Transverse colon (tissue), 4 donors: ENCODE measurements at regions not wholly inside any gene's neighbourhood (a gene's known extent, or its start where the extent isn't known, plus 50 kb on each side); places are given as distances from the start of the nearest gene placed in this dataset.

Experiments
- EP300 ChIP-seq: sonication (generic); formaldehyde crosslinking; IDR thresholded peaks from one replicate; pipeline ENCODE4 v1.6.1; 2017; ENCODE audit warnings: antibody characterized with exemption, low read depth
- POLR2A ChIP-seq: fragments of 450-650 bp; IDR thresholded peaks from one replicate; pipeline ENCODE4 v1.6.1; 2016; ENCODE audit warnings: antibody characterized with exemption, mild to moderate bottlenecking, moderate library complexity
- POLR2AphosphoS5 ChIP-seq, 3 donors: sonication (generic); formaldehyde crosslinking; IDR thresholded peaks; one replicate each; pipeline ENCODE4 v1.6.1; 2016; ENCODE audit warnings: antibody characterized with exemption in 3 of 3
- TF ChIP-seq, protein P1 (sequence below), 5 experiments: fragments of 200-600 bp in 3 of 5; fragments of 450-650 bp in 2 of 5; sonication (generic) in 3 of 5; IDR thresholded peaks; 1 replicate in 2 of 5; 2 replicates in 3 of 5; pipeline ENCODE4 v1.5.1; 2016 to 2017; ENCODE audit warnings: antibody characterized with exemption in 5 of 5, inconsistent platforms in 3 of 5, mild to moderate bottlenecking in 2 of 5, moderate library complexity in 1 of 5

DNA sequence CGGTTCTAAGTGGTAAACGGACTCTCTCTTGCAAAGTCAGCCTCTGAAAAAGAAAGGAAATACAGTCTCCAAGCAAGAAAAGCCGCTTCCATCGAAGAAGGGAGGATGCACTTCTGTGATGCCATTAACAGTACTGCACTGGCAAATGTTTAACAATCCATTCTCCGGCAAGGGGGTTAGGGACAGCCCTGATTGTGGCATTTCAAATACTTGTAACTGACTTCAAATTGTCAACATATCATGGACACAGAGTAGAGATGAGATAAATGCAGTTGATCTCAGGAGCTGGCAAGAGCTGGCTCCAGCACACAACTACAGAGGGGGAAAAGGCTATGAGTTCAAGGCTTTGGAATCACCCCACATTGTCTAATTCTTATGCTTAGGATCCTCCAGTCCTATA, 146.8 kb downstream of the SLC7A11 start:
- TF ChIP-seq, protein P1, sequence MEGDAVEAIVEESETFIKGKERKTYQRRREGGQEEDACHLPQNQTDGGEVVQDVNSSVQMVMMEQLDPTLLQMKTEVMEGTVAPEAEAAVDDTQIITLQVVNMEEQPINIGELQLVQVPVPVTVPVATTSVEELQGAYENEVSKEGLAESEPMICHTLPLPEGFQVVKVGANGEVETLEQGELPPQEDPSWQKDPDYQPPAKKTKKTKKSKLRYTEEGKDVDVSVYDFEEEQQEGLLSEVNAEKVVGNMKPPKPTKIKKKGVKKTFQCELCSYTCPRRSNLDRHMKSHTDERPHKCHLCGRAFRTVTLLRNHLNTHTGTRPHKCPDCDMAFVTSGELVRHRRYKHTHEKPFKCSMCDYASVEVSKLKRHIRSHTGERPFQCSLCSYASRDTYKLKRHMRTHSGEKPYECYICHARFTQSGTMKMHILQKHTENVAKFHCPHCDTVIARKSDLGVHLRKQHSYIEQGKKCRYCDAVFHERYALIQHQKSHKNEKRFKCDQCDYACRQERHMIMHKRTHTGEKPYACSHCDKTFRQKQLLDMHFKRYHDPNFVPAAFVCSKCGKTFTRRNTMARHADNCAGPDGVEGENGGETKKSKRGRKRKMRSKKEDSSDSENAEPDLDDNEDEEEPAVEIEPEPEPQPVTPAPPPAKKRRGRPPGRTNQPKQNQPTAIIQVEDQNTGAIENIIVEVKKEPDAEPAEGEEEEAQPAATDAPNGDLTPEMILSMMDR (IDR thresholded peaks at IDR 0.05) = no peak
- TF ChIP-seq POLR2A (no peak), EP300 (no peak), POLR2AphosphoS5 (IDR thresholded peaks at IDR 0.05) (no peak)
